ENCODE measurements at regions not wholly inside any gene's neighbourhood (a gene's known extent, or its start where the extent isn't known, plus 50 kb on each side); places are given as distances from the start of the nearest gene placed in this dataset.
"Not testable (repeated sequence)": the region's sequence is repeated elsewhere in the genome, so short reads cannot be mapped to it uniquely, and the experiment has no call there.

GRCh38 chr2:41187376-41188122 is 735.7 kb upstream of the SLC8A1 start:
- no peak for DNase-seq

GRCh38 chr2:41194230-41194629 is 742.3 kb upstream of the SLC8A1 start:
- DNase-seq, result no peak

GRCh38 chr2:41197781-41198180 is 745.9 kb upstream of the SLC8A1 start:
- no peak for DNase-seq

- DNase-seq, result no peak
These were observed 747.4 kb upstream of the SLC8A1 start for GRCh38 chr2:41199334-41199733.

GRCh38 chr2:41204315-41204714 is 752.4 kb upstream of the SLC8A1 start:
- no peak for DNase-seq

- no peak for DNase-seq
These were observed 754.1 kb upstream of the SLC8A1 start for GRCh38 chr2:41206004-41206403.

GRCh38 chr2:41207578-41207977 is 755.7 kb upstream of the SLC8A1 start:
- no peak for DNase-seq

GRCh38 chr2:41210030-41210429 is 758.1 kb upstream of the SLC8A1 start:
- not testable (repeated sequence) for DNase-seq

- DNase-seq, result no peak
These were observed 765.1 kb upstream of the SLC8A1 start for GRCh38 chr2:41216978-41217377.

- DNase-seq, result no peak
These were observed 770.7 kb upstream of the SLC8A1 start for GRCh38 chr2:41222593-41222992.

GRCh38 chr2:41234093-41234492 is 782.2 kb upstream of the SLC8A1 start:
- no peak for DNase-seq

GRCh38 chr2:41241325-41242000 is 789.6 kb upstream of the SLC8A1 start:
- DNase-seq, result no peak

- no peak for DNase-seq
These were observed 790.1 kb upstream of the SLC8A1 start for GRCh38 chr2:41242001-41242331.

- no peak for DNase-seq
These were observed 779.7 kb upstream of the PKDCC start for GRCh38 chr2:41267929-41268659.

GRCh38 chr2:41283079-41283775 is 764.6 kb upstream of the PKDCC start:
- DNase-seq, result no peak

- DNase-seq, result no peak
These were observed 754.3 kb upstream of the PKDCC start for GRCh38 chr2:41293491-41293890.

- no peak for DNase-seq
These were observed 753.5 kb upstream of the PKDCC start for GRCh38 chr2:41294331-41294730.

GRCh38 chr2:41313082-41313481 is 734.7 kb upstream of the PKDCC start:
- no peak for DNase-seq

- DNase-seq, result no peak
These were observed 733.2 kb upstream of the PKDCC start for GRCh38 chr2:41314511-41315070.

GRCh38 chr2:41319437-41319836 is 728.4 kb upstream of the PKDCC start:
- no peak for DNase-seq

- DNase-seq, result no peak
These were observed 727.3 kb upstream of the PKDCC start for GRCh38 chr2:41320491-41320890.

GRCh38 chr2:41321351-41321750 is 726.5 kb upstream of the PKDCC start:
- DNase-seq, result no peak

- DNase-seq, result no peak
These were observed 721.0 kb upstream of the PKDCC start for GRCh38 chr2:41326851-41327250.

Data from activated effector memory CD4-positive, alpha-beta T cell treated with Interleukin-2 at 50 U/mL for 16 hours (primary cell).